SK-N-MC (cell line): ENCODE measurements at regions not wholly inside any gene's neighbourhood (a gene's known extent, or its start where the extent isn't known, plus 50 kb on each side); places are given as distances from the start of the nearest gene placed in this dataset.

Experiments used
- EZH2 ChIP-seq: fragments of 200-600 bp; sonication (generic); IDR thresholded peaks from one replicate; pipeline ENCODE4 v1.6.1; 2017; ENCODE audit warnings: antibody characterized with exemption
- FOXP2 ChIP-seq: optimal IDR thresholded peaks from 2 replicates; pipeline ENCODE3; 2011; ENCODE audit warnings: mild to moderate bottlenecking, moderate library complexity; ENCODE audit not compliant: insufficient read depth; ENCODE audit errors: extremely low read length, control extremely low read depth
- POLR2AphosphoS5 ChIP-seq: IDR thresholded peaks from 2 replicates; pipeline ENCODE4 v1.6.1; 2012; ENCODE audit warnings: mild to moderate bottlenecking, low read depth, low read length, borderline replicate concordance

DNA sequence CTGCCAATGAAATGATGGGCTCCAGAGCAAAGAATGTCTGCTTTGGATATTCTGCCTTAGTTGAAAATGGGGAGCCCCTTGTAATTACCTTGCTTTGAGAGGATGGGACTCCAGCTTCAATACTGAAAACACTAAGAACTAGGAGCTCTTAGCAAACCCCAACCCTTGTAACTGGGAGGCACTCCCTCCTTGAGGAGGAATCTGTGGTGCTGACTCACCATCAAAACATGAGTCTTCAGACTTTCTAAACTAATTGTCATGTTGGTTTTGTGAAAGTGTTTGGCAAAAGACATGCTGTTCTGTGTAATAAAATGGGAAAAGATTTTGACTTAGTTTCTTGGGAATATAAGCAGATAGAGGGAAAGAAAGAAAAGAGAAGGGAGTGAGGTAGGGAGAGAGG lies 91.9 kb upstream of the PTPRD start:
- TF ChIP-seq POLR2AphosphoS5 (no peak), EZH2 (no peak), FOXP2 (no peak)
